Sigmoid colon (tissue), 4 donors: ENCODE measurements at regions not wholly inside any gene's neighbourhood (a gene's known extent, or its start where the extent isn't known, plus 50 kb on each side); places are given as distances from the start of the nearest gene placed in this dataset.

ENCODE experiments used
- EP300 ChIP-seq, 4 donors: sonication (generic); formaldehyde crosslinking; IDR thresholded peaks; one replicate each; pipeline ENCODE4 v1.6.1; 2017; ENCODE audit warnings: antibody characterized with exemption in 4 of 4
- POLR2A ChIP-seq, 2 donors: fragments of 450-650 bp; IDR thresholded peaks; one replicate each; pipeline ENCODE4 v1.6.1; 2016; ENCODE audit warnings: antibody characterized with exemption in 2 of 2, mild to moderate bottlenecking in 2 of 2, moderate library complexity in 2 of 2
- POLR2AphosphoS5 ChIP-seq, 4 donors: sonication (generic); formaldehyde crosslinking; IDR thresholded peaks; one replicate each; pipeline ENCODE4 v1.6.1; 2017; ENCODE audit warnings: antibody characterized with exemption in 4 of 4

DNA sequence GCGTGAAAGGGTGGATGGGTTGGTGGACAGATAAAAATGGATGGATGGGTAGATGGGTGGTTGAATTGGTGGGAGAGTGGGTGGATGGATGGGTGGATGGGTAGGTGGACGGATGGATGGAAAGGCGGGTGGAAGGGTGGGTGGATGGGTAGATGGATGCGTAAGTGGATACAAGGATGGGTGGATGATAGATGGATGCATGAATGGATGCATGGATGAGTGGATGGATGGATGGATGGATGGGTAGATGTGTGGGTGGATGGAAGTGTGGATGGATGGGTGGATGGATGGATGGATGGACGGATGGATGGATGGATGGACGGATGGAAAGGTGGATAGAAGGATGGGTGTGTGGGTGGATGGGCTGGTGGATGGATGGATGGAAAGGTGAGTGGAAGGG lies 77.0 kb upstream of the GRK3 start:
- TF ChIP-seq POLR2A (IDR thresholded peaks at IDR 0.05) (no peak), POLR2AphosphoS5 (IDR thresholded peaks at IDR 0.05) (no peak), EP300 (IDR thresholded peaks at IDR 0.05) (no peak)
